ENCODE measurements at regions not wholly inside any gene's neighbourhood (a gene's known extent, or its start where the extent isn't known, plus 50 kb on each side); places are given as distances from the start of the nearest gene placed in this dataset.
A peak's percentile ranks its signal among the peaks of the same experiment; 100 is the strongest.

- H2BK15ac ChIP-seq (ENCODE audit: low read length): no peak overlapping the region
- H4K91ac ChIP-seq (replicated peaks; ENCODE audit: insufficient read length, low read length): no peak overlapping the region
- CTCF ChIA-PET (ENCODE audit: partially characterized antibody): interaction anchor here (0.9 to 9.0 kb wide), 8 partner anchors 9 to 65 kb away, joined by 3 to 57 read pairs (median 4); partner anchors contain the start of gene CHRNB4
- H3K36me3 ChIP-seq (ENCODE audit: control insufficient read depth in 2 of 4, insufficient read depth in 4 of 4, low read length in 3 of 4): no peaks in the 10 kb centered on the region
- H3K56ac ChIP-seq (replicated peaks; ENCODE audit: insufficient read length, low read depth, low read length): no peak overlapping the region
- H3K4me2 ChIP-seq (ENCODE audit: insufficient read depth in 1 of 2, low read depth in 2 of 2, low read length in 2 of 2): no peak overlapping the region
- no peak overlapping the region for H2AK5ac ChIP-seq (ENCODE audit: low read depth, low read length)
- peaks cover 0 to 7% (median 3%) of the 10 kb centered on the region in 4 experiments; a peak in 4 of 7 replicates for H3K4me1 ChIP-seq (replicated peaks in 1 of 4; ENCODE audit: control insufficient read depth in 3 of 4, insufficient read depth in 4 of 4, low read length in 3 of 4)
- no peaks in the 10 kb centered on the region for H4K20me1 ChIP-seq (replicated peaks in 1 of 2; ENCODE audit: control insufficient read depth in 1 of 2, insufficient read depth in 2 of 2, low read length in 2 of 2)
- FAIRE-seq (no peak), DNase-seq (ENCODE audit: low read depth in 1 of 2, low spot score in 2 of 2) (no peak)
- H4K5ac ChIP-seq (ENCODE audit: insufficient read length, low read depth, low read length): no peak overlapping the region
- 89% methylated on average over 3 of the region's 3 CpGs; no CpG with 5 or more reads in 1 of the 2 experiments for WGBS, 2 experiments (ENCODE audit: extremely low coverage in 1 of 2, insufficient coverage in 1 of 2, insufficient read length in 1 of 2, insufficient replicate concordance in 2 of 2, low coverage in 1 of 2, low lambda C conversion rate in 2 of 2, missing lambda C conversion rate in 1 of 2)
- no peak overlapping the region for H3K23ac ChIP-seq (ENCODE audit: insufficient read length)
- H2AFZ ChIP-seq (ENCODE audit: low read length): peak overlapping the region; percentile 18; the same call in 1 of the 2 replicates
- H2BK12ac ChIP-seq (ENCODE audit: low read depth, low read length): no peak overlapping the region
- H3K9ac ChIP-seq (replicated peaks in 1 of 4; ENCODE audit: extremely low read depth in 1 of 4, low read depth in 3 of 4, low read length in 3 of 4): no peak overlapping the region
- H3K27me3 ChIP-seq (replicated peaks in 1 of 4; ENCODE audit: control insufficient read depth in 3 of 4, extremely low read depth in 1 of 4, insufficient read depth in 3 of 4, low read length in 3 of 4): no peaks in the 10 kb centered on the region
- no peak overlapping the region for H3K4me3 ChIP-seq (ENCODE audit: extremely low read depth in 1 of 4, insufficient read depth in 2 of 4, low read depth in 3 of 4, low read length in 4 of 4)
- no peak overlapping the region for H3K18ac ChIP-seq (ENCODE audit: extremely low read depth, low read length)
- no peaks in the 10 kb centered on the region for H3K79me2 ChIP-seq (ENCODE audit: control insufficient read depth in 1 of 2, insufficient read depth in 2 of 2, low read length in 2 of 2)
- no peaks in the 10 kb centered on the region for H3K9me3 ChIP-seq (ENCODE audit: insufficient read depth in 2 of 2, low read depth in 1 of 2, low read length in 1 of 2)
- no peak overlapping the region for H4K8ac ChIP-seq (ENCODE audit: extremely low read depth, insufficient read depth, low read length)
- H3K4ac ChIP-seq (replicated peaks; ENCODE audit: insufficient read length, low read depth, low read length): no peak overlapping the region
- no peak overlapping the region for H2BK120ac ChIP-seq (replicated peaks; ENCODE audit: low read depth, low read length)
- H3K14ac ChIP-seq (ENCODE audit: insufficient read length): no peak overlapping the region
- no peak overlapping the region for H2BK20ac ChIP-seq (ENCODE audit: low read length)
- H3K79me1 ChIP-seq (ENCODE audit: low read depth, low read length): no peaks in the 10 kb centered on the region
- H3K23me2 ChIP-seq (ENCODE audit: low read depth, low read length): no peaks in the 10 kb centered on the region
- H2BK5ac ChIP-seq (ENCODE audit: low read depth, low read length): no peak overlapping the region
- POLR2A ChIA-PET (ENCODE audit: partially characterized antibody): interaction anchor here (0.7 kb wide), 1 partner anchor 142 kb away, joined by 3 read pairs; no protein-coding TSS in a partner anchor
- no peak overlapping the region for H3K27ac ChIP-seq (ENCODE audit: low read depth, low read length)
- TF ChIP-seq BACH1 (IDR thresholded peaks at IDR 0.05; ENCODE audit: low read length) (no peak), EZH2 (IDR thresholded peaks at IDR 0.05; ENCODE audit: low read depth, low read length, severe bottlenecking) (no peak), TBP (IDR thresholded peaks at IDR 0.05; ENCODE audit: low read depth, low read length) (no peak), BRCA1 (IDR thresholded peaks at IDR 0.05; ENCODE audit: low read depth, low read length) (no peak), SIN3A (conservative IDR thresholded peaks at IDR 0.05 in 1 of 2, IDR thresholded peaks at IDR 0.05 in 1 of 2; ENCODE audit: low read depth in 1 of 2, low read length in 2 of 2) (no peak), CBX8 (IDR thresholded peaks at IDR 0.05; ENCODE audit: borderline replicate concordance, low read depth, low read length) (no peak), GABPA (IDR thresholded peaks at IDR 0.05; ENCODE audit: borderline replicate concordance, insufficient read depth, low read length) (no peak), ATF2 (IDR thresholded peaks at IDR 0.05; ENCODE audit: low read length) (no peak), KDM1A (IDR thresholded peaks at IDR 0.05; ENCODE audit: borderline replicate concordance, low read length) (no peak), RBBP5 (IDR thresholded peaks at IDR 0.05; ENCODE audit: borderline replicate concordance, low read depth, low read length) (no peak), BCL11A (IDR thresholded peaks at IDR 0.05; ENCODE audit: low read depth in 2 of 2, low read length in 2 of 2) (no peak), NRF1 (IDR thresholded peaks at IDR 0.05; ENCODE audit: low read depth, low read length) (no peak)
Observed at GRCh38 chr15:78691851-78692421, 50.9 kb upstream of the CHRNB4 start.

Measured in H1 (cell line).